Neural progenitor cell (in vitro differentiated cells): ENCODE measurements at regions not wholly inside any gene's neighbourhood (a gene's known extent, or its start where the extent isn't known, plus 50 kb on each side); places are given as distances from the start of the nearest gene placed in this dataset.
"Not testable (repeated sequence)": the region's sequence is repeated elsewhere in the genome, so short reads cannot be mapped to it uniquely, and the experiment has no call there.

Source experiments
- DNase-seq: peaks from one replicate; pipeline ENCODE4 v3.0.0-alpha.2; 2016; ENCODE audit warnings: low spot score
- H2AFZ ChIP-seq: fragments of 200-600 bp; sonication (generic); replicated peaks from 2 replicates; pipeline ENCODE4 v1.6.1; 2016; ENCODE audit warnings: antibody characterized with exemption
- H3F3A ChIP-seq: fragments of 200-600 bp; sonication (generic); 2 replicates; pipeline ENCODE4 v1.6.1; 2016; ENCODE audit warnings: antibody characterized with exemption, low read depth
- H3K27ac ChIP-seq: fragments of 200-600 bp; sonication (generic); 2 replicates; pipeline ENCODE4 v1.5.1; 2016; ENCODE audit warnings: mild to moderate bottlenecking
- H3K27me3 ChIP-seq: fragments of 200-600 bp; sonication (generic); 2 replicates; pipeline ENCODE4 v1.6.1; 2016; ENCODE audit warnings: mild to moderate bottlenecking, moderate library complexity
- H3K36me3 ChIP-seq: fragments of 200-600 bp; sonication (generic); 2 replicates; pipeline ENCODE4 v1.5.1; 2016
- H3K4me1 ChIP-seq: fragments of 200-600 bp; sonication (generic); 2 replicates; pipeline ENCODE4 v1.6.1; 2016; ENCODE audit warnings: mixed run types
- H3K4me2 ChIP-seq: fragments of 200-600 bp; sonication (generic); 2 replicates; pipeline ENCODE4 v1.6.1; 2016
- H3K4me3 ChIP-seq: fragments of 200-600 bp; sonication (generic); 2 replicates; pipeline ENCODE4 v1.5.1; 2016
- H3K79me2 ChIP-seq: fragments of 200-600 bp; sonication (generic); 2 replicates; pipeline ENCODE4 v1.6.1; 2016; ENCODE audit warnings: low read depth
- H3K9ac ChIP-seq: fragments of 200-600 bp; sonication (generic); 2 replicates; pipeline ENCODE4 v1.6.1; 2016
- H3K9me3 ChIP-seq: fragments of 200-600 bp; sonication (generic); 2 replicates; pipeline ENCODE4 v1.5.1; 2016; ENCODE audit warnings: low read depth
- H4K20me1 ChIP-seq: fragments of 200-600 bp; sonication (generic); 2 replicates; pipeline ENCODE4 v1.6.1; 2016; ENCODE audit warnings: low read depth
- H3K27ac Mint-ChIP-seq: 3 replicates; pipeline ENCODE4 v1.8.0; 2021; ENCODE audit warnings: mixed read lengths
- H3K27me3 Mint-ChIP-seq: 2 replicates; pipeline ENCODE4 v1.8.0; 2022; ENCODE audit warnings: low read depth, mild to moderate bottlenecking, inconsistent platforms, moderate library complexity, mixed read lengths; ENCODE audit not compliant: insufficient read depth
- H3K36me3 Mint-ChIP-seq: 3 replicates; pipeline ENCODE4 v1.8.0; 2021; ENCODE audit warnings: mixed read lengths
- H3K4me1 Mint-ChIP-seq: 3 replicates; pipeline ENCODE4 v1.8.0; 2021; ENCODE audit warnings: mixed read lengths
- H3K4me3 Mint-ChIP-seq: 3 replicates; pipeline ENCODE4 v1.8.0; 2021; ENCODE audit warnings: mild to moderate bottlenecking, moderate library complexity, mixed read lengths
- H3K9me3 Mint-ChIP-seq: 3 replicates; pipeline ENCODE4 v1.8.0; 2020; ENCODE audit warnings: mixed read lengths
- CTCF ChIP-seq: fragments of 200-600 bp; sonication (generic); IDR thresholded peaks from 2 replicates; pipeline ENCODE4 v1.5.1; 2017; ENCODE audit warnings: antibody characterized with exemption, mild to moderate bottlenecking
- EZH2 ChIP-seq: fragments of 200-600 bp; sonication (generic); IDR thresholded peaks from 2 replicates; pipeline ENCODE4 v1.6.1; 2017; ENCODE audit warnings: antibody characterized with exemption, mild to moderate bottlenecking, moderate library complexity
- EZH2phosphoT487 ChIP-seq: fragments of 200-600 bp; sonication (generic); IDR thresholded peaks from 2 replicates; pipeline ENCODE4 v1.6.1; 2017; ENCODE audit warnings: antibody characterized with exemption

GRCh38 chr15:20002560-20002959 is 539.0 kb downstream of the GOLGA6L6 start:
- H3K27ac ChIP-seq, H3K36me3 ChIP-seq, H3K4me2 ChIP-seq, H4K20me1 ChIP-seq, H3K27me3 Mint-ChIP-seq, H3F3A ChIP-seq, H3K79me2 ChIP-seq, H3K4me3 ChIP-seq, H3K4me3 Mint-ChIP-seq, H3K36me3 Mint-ChIP-seq, H2AFZ ChIP-seq, H3K9me3 ChIP-seq, DNase-seq, H3K9me3 Mint-ChIP-seq, H3K4me1 ChIP-seq, H3K9ac ChIP-seq, H3K4me1 Mint-ChIP-seq, H3K27me3 ChIP-seq, H3K27ac Mint-ChIP-seq: not testable (repeated sequence)

GRCh38 chr15:19996574-19997194 is 544.9 kb downstream of the GOLGA6L6 start:
- H3K9me3 ChIP-seq, DNase-seq, H3K4me2 ChIP-seq, H3K27me3 ChIP-seq, H3K79me2 ChIP-seq, H3K9ac ChIP-seq, H3K27ac Mint-ChIP-seq, H3K36me3 Mint-ChIP-seq, H3K4me1 ChIP-seq, H3F3A ChIP-seq, H3K4me3 ChIP-seq, H3K4me1 Mint-ChIP-seq, H3K36me3 ChIP-seq, H3K4me3 Mint-ChIP-seq, H3K9me3 Mint-ChIP-seq, H3K27ac ChIP-seq, H2AFZ ChIP-seq, H3K27me3 Mint-ChIP-seq, H4K20me1 ChIP-seq: not testable (repeated sequence)

- peaks cover 19% of the 10 kb centered on the region for H3K9me3 Mint-ChIP-seq
Measured at GRCh38 chr15:19995296-19995695, 546.3 kb downstream of the GOLGA6L6 start.

GRCh38 chr15:19992428-19992827 is 549.2 kb downstream of the GOLGA6L6 start:
- no peak for TF ChIP-seq CTCF
- no peak for TF ChIP-seq EZH2
- TF ChIP-seq EZH2phosphoT487 = no peak
- Mint-ChIP-seq H3K36me3 (no peaks in the 10 kb centered on the region), H3K4me3 (no peak overlapping the region), H3K27ac (no peak overlapping the region), H3K9me3 (peaks cover 39% of the 10 kb centered on the region), H3K4me1 (no peaks in the 10 kb centered on the region), H3K27me3 (no peaks in the 10 kb centered on the region)
- Histone ChIP-seq H3K9me3 (peaks cover 19% of the 10 kb centered on the region), H3F3A (no peaks in the 10 kb centered on the region), H3K4me2 (no peak overlapping the region), H2AFZ (no peak overlapping the region), H4K20me1 (no peaks in the 10 kb centered on the region), H3K36me3 (no peaks in the 10 kb centered on the region), H3K79me2 (no peaks in the 10 kb centered on the region), H3K4me1 (no peaks in the 10 kb centered on the region), H3K4me3 (no peak overlapping the region), H3K9ac (no peak overlapping the region), H3K27ac (no peak overlapping the region), H3K27me3 (no peaks in the 10 kb centered on the region)
- no peak for DNase-seq

More at GRCh38 chr15:19995296-19995695, 546.3 kb downstream of the GOLGA6L6 start:
- H3K4me1 ChIP-seq, H3K27me3 Mint-ChIP-seq, H3K27ac ChIP-seq, H3K36me3 ChIP-seq, H3K79me2 ChIP-seq, H3K4me2 ChIP-seq, H3K4me3 Mint-ChIP-seq, H3K27me3 ChIP-seq, H4K20me1 ChIP-seq, H3K9ac ChIP-seq, H3F3A ChIP-seq, H3K36me3 Mint-ChIP-seq, H3K4me3 ChIP-seq, H2AFZ ChIP-seq, DNase-seq, H3K27ac Mint-ChIP-seq, H3K4me1 Mint-ChIP-seq: not testable (repeated sequence)
- peaks cover 13% of the 10 kb centered on the region for H3K9me3 ChIP-seq

- TF ChIP-seq CTCF (no peak), EZH2phosphoT487 (no peak), EZH2 (no peak)
- Histone ChIP-seq H4K20me1 (no peaks in the 10 kb centered on the region), H3K36me3 (no peaks in the 10 kb centered on the region), H3K9me3 (peaks cover 24% of the 10 kb centered on the region), H3F3A (no peaks in the 10 kb centered on the region), H3K4me3 (no peak overlapping the region), H3K4me1 (no peaks in the 10 kb centered on the region), H3K4me2 (no peak overlapping the region), H3K79me2 (no peaks in the 10 kb centered on the region), H3K27ac (no peak overlapping the region), H3K9ac (no peak overlapping the region), H3K27me3 (no peaks in the 10 kb centered on the region), H2AFZ (no peak overlapping the region)
- no peak overlapping the region for H3K27ac Mint-ChIP-seq
- no peaks in the 10 kb centered on the region for H3K36me3 Mint-ChIP-seq
- no peak overlapping the region for H3K4me3 Mint-ChIP-seq
- H3K4me1 Mint-ChIP-seq = no peaks in the 10 kb centered on the region
- H3K27me3 Mint-ChIP-seq = no peaks in the 10 kb centered on the region
- no peak for DNase-seq
- H3K9me3 Mint-ChIP-seq = peaks cover 49% of the 10 kb centered on the region
Measured at GRCh38 chr15:19988094-19988660, 553.4 kb downstream of the GOLGA6L6 start.
